ENCODE measurements at regions not wholly inside any gene's neighbourhood (a gene's known extent, or its start where the extent isn't known, plus 50 kb on each side); places are given as distances from the start of the nearest gene placed in this dataset.

DNA sequence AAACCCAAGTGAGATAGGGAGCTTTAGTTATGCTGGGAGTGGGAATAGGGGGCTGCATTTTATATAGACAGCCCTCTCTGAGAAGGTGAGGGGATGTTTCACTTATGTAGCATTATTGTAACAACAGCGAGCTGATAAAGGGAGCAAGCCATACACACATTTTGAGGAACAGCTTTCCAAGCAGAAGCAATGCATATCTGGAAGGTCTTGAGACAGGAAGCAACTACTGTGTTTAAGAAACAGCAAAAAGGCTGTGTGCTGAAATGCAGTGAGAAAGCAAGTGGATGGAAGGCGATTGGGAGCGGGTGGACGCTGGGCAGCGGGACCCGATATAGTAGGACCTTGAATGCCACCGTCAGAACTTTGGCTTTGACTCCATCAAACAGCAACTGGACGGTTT is 155.9 kb upstream of the TBL1XR1 start:
- no peaks in the 10 kb centered on the region for H4K20me1 ChIP-seq (ENCODE audit: insufficient read depth, low read length)
- H3K4me3 ChIP-seq (replicated peaks in 1 of 3; ENCODE audit: insufficient read depth in 1 of 3, low read depth in 2 of 3, low read length in 3 of 3), result no peak overlapping the region
- H2AFZ ChIP-seq (ENCODE audit: low read length), result no peak overlapping the region
- CTCF ChIA-PET (ENCODE audit: low intra/inter-chr PET ratio, low total read pairs), result no interaction called here
- TF ChIP-seq ZNF616 (CRISPR knock-in tag; IDR thresholded peaks at IDR 0.05; ENCODE audit: low read depth), result no peak
- TF ChIP-seq LCORL (IDR thresholded peaks at IDR 0.05), result no peak
- no peak for TF ChIP-seq LCORL (CRISPR knock-in tag; IDR thresholded peaks at IDR 0.05)
- TF ChIP-seq UBTF (CRISPR knock-in tag; IDR thresholded peaks at IDR 0.05), result no peak
- no peak for TF ChIP-seq ZNF709 (CRISPR knock-in tag; IDR thresholded peaks at IDR 0.05)
- TF ChIP-seq HHEX (CRISPR knock-in tag; IDR thresholded peaks at IDR 0.05), result no peak
- no peak for TF ChIP-seq MAFG (CRISPR knock-in tag; IDR thresholded peaks at IDR 0.05)
- TF ChIP-seq ATF6 (CRISPR knock-in tag; conservative IDR thresholded peaks at IDR 0.05), result no peak
- TF ChIP-seq ZNF225 (CRISPR knock-in tag; IDR thresholded peaks at IDR 0.05), result no peak
- no peak for TF ChIP-seq REXO4 (CRISPR knock-in tag; IDR thresholded peaks at IDR 0.05; ENCODE audit: borderline replicate concordance)
- no peaks in the 10 kb centered on the region for H3K9me3 ChIP-seq (ENCODE audit: low read length)
- no peaks in the 10 kb centered on the region for H3K27me3 ChIP-seq (ENCODE audit: control insufficient read depth in 1 of 2, insufficient read depth in 2 of 2, low read length in 2 of 2)
- DNase-seq (ENCODE audit: low spot score) (no peak), ATAC-seq (no peak), FAIRE-seq (no peak)
- in situ Hi-C loops (cut with HindIII; ENCODE audit: extremely low pct_ligation_motif_present, low pct_unique_long_range_greater_than_20kb), result no loop called here
- POLR2A ChIA-PET, result no interaction called here
- intact Hi-C loops (cut with micrococcal nuclease; ENCODE audit: unreplicated experiment), result no loop called here
- peaks cover 45% of the 10 kb centered on the region for H3K4me1 ChIP-seq (ENCODE audit: insufficient read depth, low read length)
- no peak overlapping the region for H3K4me2 ChIP-seq (ENCODE audit: low read depth, low read length)
- H3K27ac ChIP-seq (ENCODE audit: extremely low read length, insufficient read depth, low read length), result no peak overlapping the region
- H3K9ac ChIP-seq (ENCODE audit: insufficient read depth, low read depth, low read length), result no peak overlapping the region
- WGBS (ENCODE audit: low lambda C conversion rate), result 89% methylated on average over 8 of the region's 8 CpGs
- H3K79me2 ChIP-seq (ENCODE audit: insufficient read depth, low read length), result no peaks in the 10 kb centered on the region
- H3K36me3 ChIP-seq (replicated peaks in 1 of 2; ENCODE audit: control insufficient read depth in 1 of 2, insufficient read depth in 2 of 2, low read length in 2 of 2), result no peaks in the 10 kb centered on the region
- no TSS peak for BruUV-seq (replicated peaks)
